HG03139 (cell line): ENCODE measurements at regions not wholly inside any gene's neighbourhood (a gene's known extent, or its start where the extent isn't known, plus 50 kb on each side); places are given as distances from the start of the nearest gene placed in this dataset.

Source experiments
- ATAC-seq: cut with Tn5 transposase; IDR thresholded peaks from one replicate; pipeline ENCODE4 v1.9.1; 2021; ENCODE audit not compliant: unreplicated experiment

- no peak for ATAC-seq
Measured at GRCh38 chr9:108133101-108133500, 643.5 kb upstream of the KLF4 start.

DNA sequence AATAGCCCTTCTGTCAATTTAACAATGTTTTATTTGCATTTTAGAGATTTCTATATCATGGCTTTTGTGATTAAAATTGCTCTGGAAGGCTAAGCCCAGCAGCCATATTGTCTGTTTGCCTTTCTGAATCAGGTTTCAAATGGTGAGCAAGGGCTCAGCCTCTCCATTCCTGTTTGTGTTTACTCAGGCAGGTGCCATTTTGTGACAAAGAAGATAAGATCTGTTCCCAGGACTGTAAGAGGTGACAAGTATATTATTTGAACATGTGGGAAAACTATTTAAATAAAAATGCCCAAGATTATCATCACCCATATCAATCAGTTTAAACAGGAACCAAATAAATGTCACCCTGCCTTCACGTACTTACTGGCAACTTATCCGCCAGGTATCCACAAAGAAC lies 641.3 kb upstream of the KLF4 start:
- ATAC-seq: no peak

DNA sequence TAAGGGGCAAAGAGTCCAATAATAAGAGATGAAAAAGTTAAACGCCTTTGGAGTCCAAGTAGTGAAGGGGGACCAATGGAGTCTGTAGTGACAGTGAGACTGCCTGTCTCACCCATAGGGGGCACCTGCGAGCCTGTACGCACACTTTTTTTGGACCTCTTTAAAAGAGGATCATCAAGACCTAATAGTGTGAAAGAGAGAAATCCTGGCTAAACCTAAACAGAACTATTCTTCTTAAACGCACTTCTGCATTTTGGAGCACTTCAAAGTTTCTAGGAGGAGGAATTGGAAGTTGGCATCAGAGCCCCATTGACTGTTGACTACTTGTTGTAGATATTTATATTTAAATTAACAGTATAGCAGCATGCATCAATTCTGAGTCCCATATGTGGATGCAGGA lies 636.1 kb upstream of the KLF4 start:
- no peak for ATAC-seq

DNA sequence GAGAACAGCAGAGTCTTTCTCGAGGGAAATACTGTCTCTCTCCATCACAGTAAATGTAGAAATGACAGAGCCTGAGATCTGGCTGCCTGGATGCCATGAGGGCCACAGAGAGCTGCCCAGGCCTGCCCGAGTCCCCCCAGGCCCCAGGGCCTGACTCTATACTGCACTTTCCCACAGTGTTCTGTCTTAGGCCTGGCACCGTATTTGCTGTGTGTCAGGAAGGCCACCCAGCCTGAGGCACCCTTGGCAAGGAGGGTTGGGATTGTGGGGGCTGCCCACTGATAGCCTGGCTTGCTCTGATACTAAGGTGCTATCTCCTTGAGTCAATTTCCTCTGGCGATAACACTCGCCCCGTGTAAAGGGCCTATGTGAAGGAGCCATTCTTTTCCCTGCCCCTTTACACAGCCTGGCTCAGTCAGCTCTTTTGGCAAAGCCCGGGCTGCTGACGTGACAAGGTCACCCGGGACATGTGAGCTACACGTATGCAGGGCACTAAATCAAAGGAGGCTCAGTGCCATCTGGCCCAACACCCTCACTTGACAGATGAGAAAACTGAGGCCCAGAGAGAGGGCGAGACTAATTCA lies 630.1 kb upstream of the KLF4 start:
- no peak for ATAC-seq

GRCh38 chr9:108117795-108118194 lies 628.2 kb upstream of the KLF4 start:
- ATAC-seq: no peak

DNA sequence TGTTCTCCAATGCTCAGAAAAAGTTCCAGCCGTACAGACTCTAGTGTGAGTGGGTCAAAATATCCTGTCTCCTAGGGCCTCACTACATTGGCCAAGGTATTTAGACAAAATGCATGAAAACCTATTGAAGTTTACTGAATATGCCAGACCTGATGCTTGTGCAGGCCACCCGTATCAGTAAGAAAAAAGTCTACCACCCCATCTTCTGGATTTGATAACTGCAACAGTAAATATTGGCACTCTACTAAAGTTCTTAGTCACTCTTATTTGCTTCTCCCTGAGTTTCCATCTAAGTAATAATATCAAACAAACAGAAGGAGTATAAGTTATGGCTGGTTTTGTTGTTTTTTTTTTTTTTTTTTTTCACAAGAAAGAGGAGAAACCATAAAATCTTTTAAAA lies 627.7 kb upstream of the KLF4 start:
- no peak for ATAC-seq

DNA sequence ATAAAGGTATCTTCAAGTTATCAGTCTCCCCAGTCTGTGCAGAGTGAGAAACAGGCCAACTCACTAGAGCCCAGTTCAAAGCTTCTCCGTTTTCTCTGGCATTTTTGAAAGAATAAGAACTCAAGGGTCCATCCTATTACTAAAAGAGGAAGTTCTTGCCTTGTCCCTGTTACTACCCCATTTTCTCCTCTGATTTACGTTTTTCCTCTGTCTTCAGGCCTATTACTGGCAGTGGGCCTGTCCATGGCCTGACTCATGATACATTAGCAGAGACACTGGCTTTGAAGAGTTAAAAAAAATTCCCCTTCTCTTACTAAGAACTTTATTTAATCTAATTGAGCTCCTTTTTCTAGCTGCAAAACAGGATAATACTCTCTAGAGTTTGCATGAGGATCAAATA lies 624.0 kb upstream of the KLF4 start:
- no peak for ATAC-seq

- no peak for ATAC-seq
Measured at GRCh38 chr9:108109927-108110690, 620.5 kb upstream of the KLF4 start.

DNA sequence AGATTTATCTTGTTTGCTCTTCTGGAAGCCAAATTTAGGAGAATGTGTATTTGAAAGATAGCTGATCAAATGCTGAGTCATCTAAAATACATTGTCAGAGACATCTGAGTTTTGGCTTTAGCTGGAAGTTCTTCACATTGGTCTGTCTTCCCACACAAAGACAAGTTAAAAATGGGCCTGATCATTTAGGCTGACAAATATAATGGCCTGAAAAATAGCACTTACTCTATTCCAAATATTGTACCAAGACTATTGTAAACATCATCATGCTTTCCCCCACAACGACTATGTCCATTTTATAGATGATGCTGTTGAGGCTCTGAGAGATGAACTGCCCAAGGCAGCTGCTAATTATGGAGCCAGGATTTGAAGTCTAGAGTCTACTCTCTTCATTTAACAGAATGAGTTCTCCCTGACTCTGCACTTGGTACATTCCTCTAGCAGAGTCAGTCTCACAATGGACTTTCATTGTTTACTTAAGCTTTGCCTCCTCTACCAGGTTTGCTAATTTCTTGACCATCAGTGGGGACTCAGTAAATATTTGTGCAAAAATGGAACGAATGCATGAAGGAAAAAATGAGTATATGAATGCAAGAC lies 619.4 kb upstream of the KLF4 start:
- no peak for ATAC-seq

- no peak for ATAC-seq
Measured at GRCh38 chr9:108108280-108108851, 618.8 kb upstream of the KLF4 start.

- no peak for ATAC-seq
Measured at GRCh38 chr9:108105885-108106284, 616.3 kb upstream of the KLF4 start.

DNA sequence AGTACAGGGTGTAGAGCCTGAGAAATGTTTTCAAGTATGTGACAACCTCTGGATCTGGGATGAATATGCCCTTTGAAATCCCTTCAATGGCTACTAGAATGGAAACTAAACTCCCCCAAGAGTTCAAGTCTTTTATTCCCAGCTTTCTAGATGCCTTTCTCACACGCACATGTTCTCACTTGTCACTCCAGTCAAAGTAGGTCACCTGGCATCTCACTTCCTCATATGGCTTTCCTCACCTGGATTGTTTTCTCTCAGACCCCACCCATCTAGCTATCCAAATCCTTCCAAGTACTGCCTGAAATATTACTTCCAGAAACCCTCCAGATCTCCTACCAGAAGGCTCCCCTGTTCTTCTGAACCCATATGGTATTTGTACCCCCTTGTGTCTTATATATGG lies 615.4 kb upstream of the KLF4 start:
- ATAC-seq: no peak

DNA sequence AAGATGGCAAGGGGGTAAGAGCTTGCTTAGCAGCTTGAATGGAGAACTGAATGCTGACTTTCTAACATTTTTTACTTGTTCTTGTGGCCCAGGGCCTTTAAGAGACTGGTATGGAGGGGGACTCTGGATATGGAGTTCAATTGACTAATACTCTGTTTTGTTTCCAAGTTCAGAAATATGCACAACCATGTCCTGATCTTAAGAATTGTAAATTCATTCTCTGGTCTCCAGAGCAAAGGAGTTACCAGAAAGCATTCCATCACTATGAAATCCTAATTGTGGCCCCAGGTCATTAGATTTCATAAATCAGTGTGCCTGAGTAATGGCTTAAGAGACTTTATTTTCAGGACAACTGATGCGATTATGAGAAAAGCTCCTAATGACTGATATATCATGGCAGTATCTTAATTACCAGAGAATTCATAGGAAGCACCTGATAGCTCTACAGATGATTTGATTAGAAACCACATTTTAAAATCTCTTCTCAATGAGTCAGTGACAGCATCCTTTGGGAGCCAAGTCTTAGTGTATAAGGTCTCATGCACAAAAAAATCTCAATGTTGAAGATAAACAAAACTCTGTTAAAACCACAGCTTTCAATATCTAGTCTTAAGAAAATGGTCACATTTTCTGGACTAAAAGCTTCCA lies 613.6 kb upstream of the KLF4 start:
- ATAC-seq: no peak

DNA sequence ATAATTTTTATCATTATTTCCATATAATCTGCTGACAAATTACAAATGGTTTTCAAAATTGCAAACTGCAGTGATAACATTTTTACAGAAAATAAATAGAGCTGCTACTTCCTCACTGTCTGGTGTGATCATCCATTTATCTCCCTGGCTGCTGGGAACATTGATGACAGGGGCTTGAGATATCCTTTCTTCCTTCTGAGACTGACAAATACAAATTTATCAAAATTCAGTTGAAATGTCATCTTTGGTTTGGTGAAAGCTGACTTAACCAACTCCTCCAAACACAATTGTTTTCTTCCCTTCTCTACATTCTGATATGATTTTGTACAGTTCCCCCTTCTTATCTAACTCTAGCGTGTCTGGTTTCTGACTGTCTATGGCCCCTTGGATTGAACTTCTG lies 611.8 kb upstream of the KLF4 start:
- ATAC-seq: no peak

GRCh38 chr9:108100571-108100970 lies 611.0 kb upstream of the KLF4 start:
- ATAC-seq: no peak

DNA sequence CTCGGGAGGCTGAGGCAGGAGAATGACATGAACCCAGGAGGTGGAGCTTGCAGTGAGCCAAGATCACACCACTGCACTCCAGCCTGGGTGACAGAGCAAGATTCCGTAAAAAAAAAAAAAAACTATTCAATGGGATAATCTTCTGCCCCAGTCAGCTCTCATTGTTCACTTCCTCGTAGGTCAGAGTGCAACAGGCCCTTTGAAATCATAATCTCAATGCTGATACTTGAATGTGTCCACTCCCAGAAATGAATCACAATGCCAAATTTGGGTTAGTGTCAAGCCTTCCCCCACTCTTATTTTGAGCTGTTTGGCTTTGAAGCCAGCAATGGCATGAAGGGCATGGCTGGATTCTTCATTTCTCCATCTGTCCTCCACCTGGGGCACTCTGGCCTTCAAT lies 610.3 kb upstream of the KLF4 start:
- ATAC-seq: no peak

DNA sequence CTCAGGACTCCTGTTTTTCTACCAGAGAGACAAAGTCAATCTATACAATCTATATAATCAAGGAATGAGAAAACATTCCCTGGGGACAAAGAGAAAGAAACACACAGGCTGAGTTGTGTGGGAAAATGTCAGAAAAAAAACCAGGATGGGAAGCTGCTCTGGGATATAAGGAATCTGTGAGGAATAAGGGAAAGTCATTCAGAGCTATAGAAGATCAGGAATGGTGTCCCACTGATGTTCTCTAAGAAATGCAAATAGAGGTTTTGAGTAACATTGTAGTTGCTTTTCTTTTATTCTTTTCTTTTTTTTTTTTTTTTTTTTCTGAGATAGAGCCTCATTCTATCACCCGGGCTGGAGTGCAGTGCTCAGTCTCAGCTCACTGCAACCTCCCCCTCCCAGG lies 605.9 kb upstream of the KLF4 start:
- no peak for ATAC-seq

GRCh38 chr9:108094676-108094993 lies 605.1 kb upstream of the KLF4 start:
- no peak for ATAC-seq

DNA sequence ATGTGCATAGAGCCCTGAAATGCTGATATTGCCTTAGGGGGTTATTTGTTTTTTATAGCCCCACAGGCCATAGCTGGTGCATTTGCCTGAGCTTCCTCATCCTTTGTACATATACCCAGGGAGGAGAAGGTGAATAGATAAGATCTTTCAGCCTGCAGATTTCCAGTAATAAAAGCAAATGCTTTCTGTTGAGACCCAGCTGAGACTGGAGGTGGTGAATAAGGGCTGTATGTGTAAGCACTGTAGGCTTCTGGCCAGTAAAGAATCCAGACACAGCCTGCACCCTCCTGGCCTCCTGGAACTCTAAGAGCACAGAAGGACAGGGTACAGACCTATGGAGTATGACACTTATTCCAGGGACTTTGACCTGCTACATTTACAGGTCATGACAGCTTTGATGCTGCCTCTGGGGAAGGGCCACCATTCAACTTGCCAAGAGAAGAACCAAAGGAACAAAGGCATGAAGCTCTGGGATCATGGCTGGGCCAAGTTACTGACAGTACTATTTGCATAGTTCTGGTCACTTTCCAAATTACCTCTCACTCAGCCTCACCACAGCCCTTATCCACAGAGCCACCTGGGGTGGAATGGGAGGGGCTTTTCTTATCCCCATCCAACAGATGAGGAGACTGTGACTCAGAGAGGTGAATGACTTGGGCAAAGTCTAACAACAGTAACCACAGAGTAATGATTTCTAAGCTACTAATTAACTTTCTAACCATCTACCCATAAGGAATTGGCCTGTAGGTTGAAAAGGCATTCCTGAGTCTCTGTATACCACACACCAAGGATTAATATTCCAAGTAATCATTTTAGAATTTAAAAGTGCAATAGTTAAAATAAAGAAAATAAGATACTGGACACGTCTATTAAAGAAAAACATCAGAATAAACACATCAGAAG lies 604.5 kb upstream of the KLF4 start:
- ATAC-seq: no peak

DNA sequence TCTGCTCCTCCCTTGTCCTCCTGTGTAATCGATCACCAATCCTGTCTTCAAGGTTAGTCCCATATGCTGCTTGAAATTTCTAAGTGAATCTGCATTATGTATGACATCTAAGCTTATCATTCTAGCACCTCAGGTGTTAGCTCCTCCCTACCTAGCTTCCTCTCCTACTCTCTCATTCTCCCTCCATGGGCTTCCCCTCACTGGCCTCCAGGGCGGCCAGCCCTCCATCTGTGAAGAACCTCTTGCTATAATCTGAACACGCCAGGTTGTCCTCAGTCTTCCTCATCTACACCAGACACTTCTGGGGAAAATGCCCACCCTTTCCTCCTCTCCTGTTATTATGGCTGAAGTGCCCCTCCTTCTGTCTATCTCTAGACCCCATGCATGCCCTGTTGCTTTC lies 599.3 kb upstream of the KLF4 start:
- no peak for ATAC-seq

DNA sequence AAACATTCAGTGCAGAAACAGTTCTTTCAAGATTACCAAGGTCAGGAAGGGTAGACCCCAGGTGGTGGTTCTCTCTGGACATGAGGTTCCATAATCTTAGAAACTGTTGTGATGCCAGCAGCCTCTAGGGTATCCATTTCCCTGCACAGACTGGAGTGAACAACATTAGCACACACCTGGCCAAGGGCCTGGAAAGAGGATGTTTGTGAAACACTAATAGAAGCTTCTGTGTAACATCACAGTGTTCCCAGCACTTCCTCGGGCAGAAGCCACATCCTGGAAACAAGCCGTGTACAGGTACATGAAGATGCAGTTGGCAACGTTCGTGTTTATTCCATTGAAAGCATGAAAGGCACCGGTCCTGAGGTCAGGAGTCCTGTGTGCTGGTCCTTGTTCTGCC lies 598.2 kb upstream of the KLF4 start:
- no peak for ATAC-seq
